Testis (tissue), 2 donors: ENCODE measurements at regions not wholly inside any gene's neighbourhood (a gene's known extent, or its start where the extent isn't known, plus 50 kb on each side); places are given as distances from the start of the nearest gene placed in this dataset.
"Not testable (repeated sequence)": the region's sequence is repeated elsewhere in the genome, so short reads cannot be mapped to it uniquely, and the experiment has no call there.

Experiments
- DNase-seq: peaks from one replicate; pipeline ENCODE4 v3.0.0-alpha.2; 2019
- H3K27ac ChIP-seq, 2 donors: fragments of 200-600 bp; sonication (generic); one replicate each; pipeline ENCODE4 v1.5.1; 2019
- H3K27me3 ChIP-seq: fragments of 200-600 bp; sonication (generic); one replicate; pipeline ENCODE4 v1.5.1; 2019
- H3K36me3 ChIP-seq: fragments of 200-600 bp; sonication (generic); one replicate; pipeline ENCODE4 v1.5.1; 2017; ENCODE audit warnings: low read depth; ENCODE audit errors: missing control alignments
- H3K4me1 ChIP-seq: fragments of 200-600 bp; sonication (generic); one replicate; pipeline ENCODE4 v1.5.1; 2019
- H3K4me3 ChIP-seq, 2 donors: fragments of 200-600 bp; sonication (generic); one replicate each; pipeline ENCODE4 v1.5.1; 2017 to 2019
- H3K9me3 ChIP-seq: fragments of 200-600 bp; sonication (generic); one replicate; pipeline ENCODE4 v1.5.1; 2017
- CTCF ChIP-seq, 3 experiments: fragments of 450-650 bp in 2 of 3; fragments of 200-600 bp in 1 of 3; sonication (generic) in 1 of 3; IDR thresholded peaks; one replicate each; pipeline ENCODE4 v1.5.1; 2016 to 2019; ENCODE audit warnings: antibody characterized with exemption in 3 of 3, mild to moderate bottlenecking in 2 of 3, moderate library complexity in 1 of 3
- POLR2A ChIP-seq: fragments of 450-650 bp; IDR thresholded peaks from one replicate; pipeline ENCODE4 v1.6.1; 2017; ENCODE audit warnings: antibody characterized with exemption, mild to moderate bottlenecking, moderate library complexity
- WGBS, 2 donors: methylation state at CpG; one replicate each; pipeline ENCODE4 v1.1.5; 2018; 5-methylcytosine and 5-hydroxymethylcytosine counted together
- intact Hi-C: fragments of 100-400 bp; cut with DNase I; formaldehyde crosslinking; loops from one replicate; pipeline ENCODE4 v1.15.1; 2023; ENCODE audit warnings: low total_unique reads

GRCh38 chrY:8821106-8821505 lies 516.2 kb upstream of the TSPY4 start:
- H3K9me3 ChIP-seq = no peaks in the 10 kb centered on the region
- no peaks in the 10 kb centered on the region for H3K27me3 ChIP-seq
- no peak overlapping the region for H3K4me3 ChIP-seq
- 23 to 36% methylated on average over 1 of the region's 1 CpG for WGBS, 2 donors
- no peaks in the 10 kb centered on the region for H3K4me1 ChIP-seq
- intact Hi-C loops = no loop called here
- no peak for TF ChIP-seq POLR2A
- TF ChIP-seq CTCF (IDR thresholded peaks at IDR 0.05) = no peak
- DNase-seq = no peak
- H3K36me3 ChIP-seq = no peaks in the 10 kb centered on the region
- H3K27ac ChIP-seq = no peak overlapping the region

- H3K27ac ChIP-seq = no peak overlapping the region
- no peak overlapping the region for H3K4me3 ChIP-seq
- intact Hi-C loops = no loop called here
- H3K9me3 ChIP-seq = no peaks in the 10 kb centered on the region
- no peak for DNase-seq
- H3K27me3 ChIP-seq = no peaks in the 10 kb centered on the region
- WGBS, 2 donors = 84 to 93% methylated on average over 2 to 3 of the region's 3 CpGs
- no peak for TF ChIP-seq POLR2A
- no peak for TF ChIP-seq CTCF (IDR thresholded peaks at IDR 0.05)
- no peaks in the 10 kb centered on the region for H3K4me1 ChIP-seq
- no peaks in the 10 kb centered on the region for H3K36me3 ChIP-seq
Observed at GRCh38 chrY:8852278-8852677, 485.0 kb upstream of the TSPY4 start.

- Histone ChIP-seq H3K4me1 (no peaks in the 10 kb centered on the region), H3K9me3 (no peaks in the 10 kb centered on the region), H3K4me3 (no peak overlapping the region), H3K36me3 (no peaks in the 10 kb centered on the region), H3K27me3 (no peaks in the 10 kb centered on the region), H3K27ac (no peak overlapping the region)
- intact Hi-C loops = no loop called here
- WGBS, 2 donors = 90 to 95% methylated on average over 3 of the region's 3 CpGs
- TF ChIP-seq CTCF (IDR thresholded peaks at IDR 0.05) = no peak
- no peak for TF ChIP-seq POLR2A
- DNase-seq = no peak
Observed at GRCh38 chrY:8888371-8888770, 448.9 kb upstream of the TSPY4 start.

DNA sequence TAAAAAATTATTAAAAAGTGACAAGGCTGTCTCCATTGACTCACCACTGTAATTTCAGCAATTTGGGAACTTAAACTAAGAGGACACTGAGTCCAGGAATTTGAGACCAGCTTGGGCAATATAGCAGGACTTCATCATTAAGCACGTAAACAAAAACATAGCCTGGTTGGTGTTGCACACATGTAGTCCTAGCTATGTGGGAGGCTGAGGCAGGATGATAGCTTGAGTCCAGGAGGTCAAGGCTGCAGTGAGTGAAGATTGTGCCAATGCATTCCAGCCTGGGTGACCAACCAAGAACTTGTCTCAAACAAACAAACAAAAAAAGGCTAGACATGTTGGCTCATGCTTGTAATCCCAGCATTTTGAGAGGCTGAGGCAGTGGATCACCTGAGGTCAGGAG lies 439.4 kb upstream of the TSPY4 start:
- DNase-seq = no peak
- Histone ChIP-seq H3K4me1 (no peaks in the 10 kb centered on the region), H3K4me3 (no peak overlapping the region), H3K27me3 (no peaks in the 10 kb centered on the region), H3K36me3 (no peaks in the 10 kb centered on the region), H3K27ac (no peak overlapping the region), H3K9me3 (no peaks in the 10 kb centered on the region)
- intact Hi-C loops = no loop called here
- WGBS, 2 donors = 50 to 71% methylated on average over 1 of the region's 1 CpG
- TF ChIP-seq POLR2A = no peak

DNA sequence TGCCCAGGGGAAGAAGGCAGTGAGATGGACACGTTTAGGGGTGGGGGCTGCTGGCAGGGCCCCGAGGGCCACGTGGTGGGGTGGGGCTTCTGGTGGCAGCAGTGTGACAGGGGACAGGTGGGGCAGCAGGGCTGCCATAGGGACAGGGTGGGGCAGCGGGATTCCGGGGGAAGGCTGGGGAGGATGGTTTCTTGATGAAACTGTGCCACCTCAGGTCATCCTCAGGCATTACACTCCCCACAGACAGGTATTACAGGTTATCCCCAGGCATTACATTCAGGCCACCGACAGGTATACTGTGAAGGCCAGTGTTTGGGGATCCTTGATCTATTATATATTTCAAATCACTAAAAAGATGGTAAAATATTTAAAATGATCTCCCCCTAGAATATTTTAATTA lies 432.1 kb upstream of the TSPY4 start:
- Histone ChIP-seq H3K27me3 (no peaks in the 10 kb centered on the region), H3K36me3 (no peaks in the 10 kb centered on the region), H3K9me3 (no peaks in the 10 kb centered on the region), H3K4me3 (no peak overlapping the region), H3K4me1 (no peaks in the 10 kb centered on the region), H3K27ac (no peak overlapping the region)
- 38 to 39% methylated on average over 6 of the region's 6 CpGs for WGBS, 2 donors
- no peak for DNase-seq
- TF ChIP-seq CTCF (IDR thresholded peaks at IDR 0.05) = no peak
- TF ChIP-seq POLR2A = no peak
- intact Hi-C loops = no loop called here

DNA sequence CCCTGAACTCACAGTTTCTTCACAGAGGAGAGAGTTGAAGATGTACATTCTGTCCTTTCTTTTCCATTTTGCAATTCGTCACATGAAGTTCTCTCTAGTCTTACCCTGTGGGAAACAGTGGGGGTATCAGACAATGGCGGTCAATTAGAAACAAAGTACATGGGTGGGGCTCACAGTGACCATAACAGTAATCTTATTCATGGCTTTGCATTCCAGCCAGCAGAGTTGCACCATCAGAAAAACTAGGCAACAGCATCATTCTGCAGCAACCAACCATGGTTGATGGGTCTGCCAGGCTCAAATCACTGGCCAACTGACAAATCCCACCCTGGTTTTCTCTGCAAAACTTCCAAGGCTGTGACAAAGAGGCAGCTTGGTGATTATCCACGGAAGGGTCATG lies 414.7 kb upstream of the TSPY4 start:
- H3K4me1 ChIP-seq, H3K36me3 ChIP-seq, H3K27me3 ChIP-seq, H3K4me3 ChIP-seq, H3K27ac ChIP-seq, H3K9me3 ChIP-seq, DNase-seq, intact Hi-C loops: not testable (repeated sequence)
- WGBS, 2 donors = 37 to 57% methylated on average over 3 of the region's 3 CpGs
